Small intestine (tissue), 7 donors: ENCODE measurements at regions not wholly inside any gene's neighbourhood (a gene's known extent, or its start where the extent isn't known, plus 50 kb on each side); places are given as distances from the start of the nearest gene placed in this dataset.

Experiments
- DNase-seq, 2 donors: peaks; one replicate each; pipeline versions ENCODE4 v3.0.0 to v3.0.0-alpha.2; 2013
- FAIRE-seq: peaks from 2 replicates; lab custom pipeline; 2012; peaks lifted over from hg19 to GRCh38; lab: Jason Lieb, UNC
- H3K27ac ChIP-seq, 3 donors: one replicate each; pipeline ENCODE4 v1.5.1; 2013; ENCODE audit warnings: low read length in 2 of 3, mild to moderate bottlenecking in 2 of 3, control low read depth in 1 of 3, inconsistent platforms in 1 of 3, low read depth in 1 of 3, moderate library complexity in 1 of 3
- H3K27me3 ChIP-seq, 3 donors: one replicate each; pipeline ENCODE4 v1.6.1; 2013; ENCODE audit warnings: low read length in 3 of 3, inconsistent platforms in 1 of 3; ENCODE audit not compliant: control insufficient read depth in 3 of 3, insufficient read depth in 3 of 3
- H3K36me3 ChIP-seq, 3 donors: one replicate each; pipeline ENCODE4 v1.6.1; 2013; ENCODE audit warnings: low read length in 3 of 3, inconsistent platforms in 1 of 3, low read depth in 1 of 3, mild to moderate bottlenecking in 1 of 3, moderate library complexity in 1 of 3; ENCODE audit not compliant: control insufficient read depth in 3 of 3, insufficient read depth in 2 of 3
- H3K4me1 ChIP-seq, 3 donors: one replicate each; pipeline ENCODE4 v1.6.1; 2013; ENCODE audit warnings: low read length in 2 of 3, inconsistent platforms in 1 of 3, low read depth in 1 of 3, mild to moderate bottlenecking in 1 of 3, moderate library complexity in 1 of 3; ENCODE audit not compliant: control insufficient read depth in 3 of 3, insufficient read depth in 2 of 3
- H3K4me3 ChIP-seq, 3 donors: one replicate each; pipeline ENCODE4 v1.5.1; 2013; ENCODE audit warnings: low read length in 3 of 3, control low read depth in 1 of 3, inconsistent platforms in 1 of 3, low read depth in 1 of 3, mild to moderate bottlenecking in 1 of 3, moderate library complexity in 1 of 3
- H3K9me3 ChIP-seq, 2 donors: one replicate each; pipeline ENCODE4 v1.6.1; 2013; ENCODE audit warnings: low read depth in 1 of 2, low read length in 1 of 2; ENCODE audit not compliant: control insufficient read depth in 2 of 2, insufficient read depth in 1 of 2
- WGBS, 3 donors: extraction: QIAGEN DNeasy Blood & Tissue Kit; methylation state at CpG; one replicate each; pipeline ENCODE4 v1.1.7; 2013; 5-methylcytosine and 5-hydroxymethylcytosine counted together
- donor health status: healthy with polysubstance abuse.
- donor health status: control.
- donor health status: control.
- donor health status: Bipolar disorder and iron deficiency.
- donor health status: healthy.

GRCh38 chr12:84356224-84356623 lies 556.4 kb downstream of the SLC6A15 start:
- Histone ChIP-seq H3K4me1 (no peaks in the 10 kb centered on the region), H3K4me3 (no peak overlapping the region), H3K9me3 (peaks cover 0 to 3% of the 10 kb centered on the region in 2 donors), H3K27me3 (no peaks in the 10 kb centered on the region), H3K27ac (no peak overlapping the region), H3K36me3 (no peaks in the 10 kb centered on the region)
- DNase-seq (no peak), FAIRE-seq (no peak)
- 84 to 89% (median 84%) methylated on average over 5 of the region's 5 CpGs for WGBS, 3 donors

- peaks cover 0 to 3% of the 10 kb centered on the region in 2 donors for H3K9me3 ChIP-seq
- no peak overlapping the region for H3K27ac ChIP-seq
- H3K4me1 ChIP-seq, result no peaks in the 10 kb centered on the region
- no peaks in the 10 kb centered on the region for H3K36me3 ChIP-seq
- DNase-seq (no peak), FAIRE-seq (no peak)
- no peaks in the 10 kb centered on the region for H3K27me3 ChIP-seq
- H3K4me3 ChIP-seq, result no peak overlapping the region
- WGBS, 3 donors, result 62 to 85% (median 67%) methylated on average over 6 of the region's 6 CpGs
Measured at GRCh38 chr12:84355561-84355960, 557.0 kb downstream of the SLC6A15 start.

- DNase-seq (no peak), FAIRE-seq (no peak)
- Histone ChIP-seq H3K9me3 (no peaks in the 10 kb centered on the region), H3K27me3 (no peaks in the 10 kb centered on the region), H3K27ac (no peak overlapping the region), H3K4me3 (no peak overlapping the region), H3K4me1 (no peaks in the 10 kb centered on the region), H3K36me3 (no peaks in the 10 kb centered on the region)
- WGBS, 3 donors, result 60 to 85% (median 67%) methylated on average over 2 of the region's 2 CpGs
Measured at GRCh38 chr12:84348582-84348981, 564.0 kb downstream of the SLC6A15 start.

DNA sequence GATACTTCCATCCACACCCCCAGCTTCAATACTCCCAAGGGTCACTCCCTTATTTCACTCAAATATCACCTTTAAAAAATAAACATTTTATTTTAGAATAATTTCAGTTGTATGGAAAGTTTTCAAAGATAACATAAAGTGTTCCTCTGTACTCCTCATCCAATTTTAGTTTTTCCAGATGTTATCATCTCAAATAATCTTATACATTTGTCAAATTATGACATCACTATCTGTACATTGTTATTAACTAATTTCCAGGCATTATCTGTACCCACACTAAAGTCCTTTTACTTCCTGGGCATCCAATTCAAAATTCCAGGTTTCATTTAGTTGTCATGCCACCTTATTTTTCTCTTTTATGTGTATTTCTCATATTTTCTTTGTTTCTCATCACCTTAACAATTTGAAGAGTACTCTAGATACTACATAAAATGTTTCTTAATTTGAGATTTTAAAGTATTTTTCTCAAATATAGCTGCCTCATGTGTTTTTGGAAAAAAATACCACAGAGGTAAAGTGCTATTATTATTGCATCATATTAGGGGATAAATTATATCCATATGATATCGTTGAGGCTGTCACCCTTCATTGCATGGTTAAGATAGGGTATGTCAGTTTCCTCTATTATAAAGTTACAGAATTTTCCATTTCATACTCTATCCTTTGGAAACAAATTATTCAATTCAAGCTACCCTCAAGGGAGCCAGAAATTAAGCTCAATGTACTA lies 571.0 kb downstream of the SLC6A15 start:
- FAIRE-seq (no peak), DNase-seq (no peak)
- Histone ChIP-seq H3K9me3 (no peaks in the 10 kb centered on the region), H3K4me3 (no peak overlapping the region), H3K4me1 (no peaks in the 10 kb centered on the region), H3K36me3 (no peaks in the 10 kb centered on the region), H3K27ac (no peak overlapping the region), H3K27me3 (no peaks in the 10 kb centered on the region)
- WGBS, 3 donors, result 73 to 81% (median 81%) methylated on average over 1 of the region's 1 CpG

DNA sequence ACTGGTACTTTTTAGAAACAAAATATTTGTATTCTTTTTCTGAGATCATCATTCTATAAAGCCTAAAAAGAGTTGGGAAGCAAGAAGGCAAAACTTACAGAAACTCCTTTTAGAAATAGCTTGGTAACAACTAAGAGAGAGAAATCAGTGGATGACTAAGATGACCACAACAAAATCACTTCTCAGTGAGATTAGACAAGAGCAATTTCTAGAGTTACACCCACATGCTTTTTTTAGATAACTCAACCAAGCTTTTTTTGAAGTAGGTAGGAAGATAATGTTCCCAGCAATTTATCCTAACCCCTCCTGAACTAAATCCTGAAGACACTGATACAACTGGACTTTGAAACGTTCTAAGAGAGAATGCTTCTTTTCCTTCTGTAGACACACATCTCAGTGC lies 576.4 kb downstream of the SLC6A15 start:
- Histone ChIP-seq H3K4me1 (no peaks in the 10 kb centered on the region), H3K9me3 (no peaks in the 10 kb centered on the region), H3K27me3 (no peaks in the 10 kb centered on the region), H3K36me3 (no peaks in the 10 kb centered on the region), H3K27ac (no peak overlapping the region), H3K4me3 (no peak overlapping the region)
- DNase-seq (no peak), FAIRE-seq (no peak)
- WGBS, 3 donors, result 50 to 70% (median 54%) methylated on average over 1 of the region's 1 CpG

- Histone ChIP-seq H3K27me3 (no peaks in the 10 kb centered on the region), H3K27ac (no peak overlapping the region), H3K4me1 (no peaks in the 10 kb centered on the region), H3K4me3 (no peak overlapping the region), H3K36me3 (no peaks in the 10 kb centered on the region), H3K9me3 (no peaks in the 10 kb centered on the region)
- no peak for FAIRE-seq
- DNase-seq, result no peak
- WGBS, 3 donors, result 20 to 54% (median 39%) methylated on average over 2 of the region's 2 CpGs
Measured at GRCh38 chr12:84329938-84330337, 582.7 kb downstream of the SLC6A15 start.

GRCh38 chr12:84315926-84316325 lies 596.7 kb downstream of the SLC6A15 start:
- Histone ChIP-seq H3K9me3 (no peaks in the 10 kb centered on the region), H3K4me1 (no peaks in the 10 kb centered on the region), H3K36me3 (no peaks in the 10 kb centered on the region), H3K27ac (no peak overlapping the region), H3K27me3 (no peaks in the 10 kb centered on the region), H3K4me3 (no peak overlapping the region)
- 49 to 59% (median 50%) methylated on average over 1 of the region's 1 CpG for WGBS, 3 donors
- FAIRE-seq (no peak), DNase-seq (no peak)

DNA sequence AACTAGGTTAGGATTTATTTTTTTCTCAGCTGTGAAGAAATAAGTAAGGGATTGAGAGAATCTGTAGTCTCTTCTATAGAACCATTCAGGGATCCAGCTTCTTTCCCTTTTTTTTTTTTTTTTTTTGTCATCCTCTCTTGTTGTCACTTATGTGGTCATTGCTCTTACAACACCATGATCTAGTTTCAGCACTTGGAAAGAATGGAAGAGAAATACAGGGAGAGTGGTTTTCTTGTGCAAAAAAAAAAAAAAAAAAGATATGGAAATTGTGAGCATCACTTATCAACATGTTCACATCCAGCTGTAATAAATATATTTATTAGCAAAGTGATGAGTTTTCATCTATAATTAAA lies 599.3 kb downstream of the SLC6A15 start:
- FAIRE-seq (no peak), DNase-seq (no peak)
- Histone ChIP-seq H3K4me1 (no peaks in the 10 kb centered on the region), H3K36me3 (no peaks in the 10 kb centered on the region), H3K27me3 (no peaks in the 10 kb centered on the region), H3K9me3 (no peaks in the 10 kb centered on the region), H3K4me3 (no peak overlapping the region), H3K27ac (no peak overlapping the region)

DNA sequence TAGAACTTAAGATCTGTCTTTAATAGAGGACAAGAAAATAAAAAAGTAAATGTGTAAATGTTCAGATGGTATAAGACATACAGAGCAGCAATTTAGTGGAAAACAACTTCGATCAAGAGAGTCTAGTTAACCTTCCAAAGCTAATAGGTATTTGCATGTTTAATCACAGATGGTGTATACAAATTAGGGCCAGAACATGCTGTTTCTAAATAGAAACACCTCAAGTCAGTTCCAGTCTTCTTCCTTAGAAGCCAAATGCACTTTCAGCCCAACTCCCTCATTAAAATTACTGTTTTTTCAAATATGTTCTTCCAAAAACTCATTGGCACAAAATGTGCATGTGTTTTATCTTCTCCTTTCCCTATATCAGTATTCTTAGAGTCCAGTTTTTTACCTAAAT lies 604.4 kb downstream of the SLC6A15 start:
- Histone ChIP-seq H3K4me1 (no peaks in the 10 kb centered on the region), H3K27ac (no peak overlapping the region), H3K9me3 (peaks cover 0 to 5% of the 10 kb centered on the region in 2 donors), H3K4me3 (no peak overlapping the region), H3K36me3 (no peaks in the 10 kb centered on the region), H3K27me3 (no peaks in the 10 kb centered on the region)
- no peak for DNase-seq
- WGBS, 3 donors, result 60 to 83% (median 79%) methylated on average over 1 of the region's 1 CpG
- FAIRE-seq, result no peak
